ENCODE measurements at regions not wholly inside any gene's neighbourhood (a gene's known extent, or its start where the extent isn't known, plus 50 kb on each side); places are given as distances from the start of the nearest gene placed in this dataset.
A peak's percentile ranks its signal among the peaks of the same experiment; 100 is the strongest.

GRCh38 chr15:69535998-69536397 is 83.4 kb downstream of the RPLP1 start:
- TF ChIP-seq, protein P1, sequence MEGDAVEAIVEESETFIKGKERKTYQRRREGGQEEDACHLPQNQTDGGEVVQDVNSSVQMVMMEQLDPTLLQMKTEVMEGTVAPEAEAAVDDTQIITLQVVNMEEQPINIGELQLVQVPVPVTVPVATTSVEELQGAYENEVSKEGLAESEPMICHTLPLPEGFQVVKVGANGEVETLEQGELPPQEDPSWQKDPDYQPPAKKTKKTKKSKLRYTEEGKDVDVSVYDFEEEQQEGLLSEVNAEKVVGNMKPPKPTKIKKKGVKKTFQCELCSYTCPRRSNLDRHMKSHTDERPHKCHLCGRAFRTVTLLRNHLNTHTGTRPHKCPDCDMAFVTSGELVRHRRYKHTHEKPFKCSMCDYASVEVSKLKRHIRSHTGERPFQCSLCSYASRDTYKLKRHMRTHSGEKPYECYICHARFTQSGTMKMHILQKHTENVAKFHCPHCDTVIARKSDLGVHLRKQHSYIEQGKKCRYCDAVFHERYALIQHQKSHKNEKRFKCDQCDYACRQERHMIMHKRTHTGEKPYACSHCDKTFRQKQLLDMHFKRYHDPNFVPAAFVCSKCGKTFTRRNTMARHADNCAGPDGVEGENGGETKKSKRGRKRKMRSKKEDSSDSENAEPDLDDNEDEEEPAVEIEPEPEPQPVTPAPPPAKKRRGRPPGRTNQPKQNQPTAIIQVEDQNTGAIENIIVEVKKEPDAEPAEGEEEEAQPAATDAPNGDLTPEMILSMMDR (conservative IDR thresholded peaks at IDR 0.05): no peak
- H3K4me3 Mint-ChIP-seq: no peak overlapping the region
- Histone ChIP-seq H3K4me1 (ENCODE audit: control insufficient read depth, insufficient read depth, low read length) (peaks cover 12% of the 10 kb centered on the region), H3K4me3 (ENCODE audit: low read length) (no peak overlapping the region), H3K9ac (ENCODE audit: extremely low read depth, low read length, poor library complexity, severe bottlenecking) (no peak overlapping the region), H3K27ac (ENCODE audit: low read depth, low read length) (no peak overlapping the region), H3K9me3 (ENCODE audit: control insufficient read depth, low read length) (no peaks in the 10 kb centered on the region), H3K27me3 (ENCODE audit: control insufficient read depth, insufficient read depth, low read length, poor library complexity, severe bottlenecking) (peaks cover 87% of the 10 kb centered on the region), H3K36me3 (ENCODE audit: control insufficient read depth, insufficient read depth, low read length) (no peaks in the 10 kb centered on the region)
- H3K27ac Mint-ChIP-seq: no peak overlapping the region
- 80 to 94% methylated on average over 1 to 6 of the region's 6 CpGs for WGBS, 2 experiments (ENCODE audit: insufficient coverage in 1 of 2, insufficient read length in 1 of 2)
- H3K27me3 Mint-ChIP-seq (ENCODE audit: insufficient read depth): peaks cover 79% of the 10 kb centered on the region
- H3K9me3 Mint-ChIP-seq: no peaks in the 10 kb centered on the region
- H3K4me1 Mint-ChIP-seq: peaks cover 27% of the 10 kb centered on the region
- no peaks in the 10 kb centered on the region for H3K36me3 Mint-ChIP-seq (ENCODE audit: low read depth)
- no peak for DNase-seq

- Histone ChIP-seq H3K9me3 (ENCODE audit: control insufficient read depth, low read length) (no peaks in the 10 kb centered on the region), H3K9ac (ENCODE audit: extremely low read depth, low read length, poor library complexity, severe bottlenecking) (no peak overlapping the region), H3K4me3 (ENCODE audit: low read length) (no peak overlapping the region), H3K27ac (ENCODE audit: low read depth, low read length) (no peak overlapping the region), H3K4me1 (ENCODE audit: control insufficient read depth, insufficient read depth, low read length) (peaks cover 6% of the 10 kb centered on the region), H3K27me3 (ENCODE audit: control insufficient read depth, insufficient read depth, low read length, poor library complexity, severe bottlenecking) (peaks cover 87% of the 10 kb centered on the region), H3K36me3 (ENCODE audit: control insufficient read depth, insufficient read depth, low read length) (no peaks in the 10 kb centered on the region)
- TF ChIP-seq, protein P1 (conservative IDR thresholded peaks at IDR 0.05): no peak
- Mint-ChIP-seq H3K4me3 (no peak overlapping the region), H3K27ac (no peak overlapping the region), H3K4me1 (peaks cover 20% of the 10 kb centered on the region), H3K27me3 (ENCODE audit: insufficient read depth) (peaks cover 80% of the 10 kb centered on the region), H3K9me3 (no peaks in the 10 kb centered on the region), H3K36me3 (ENCODE audit: low read depth) (no peaks in the 10 kb centered on the region)
- WGBS, 2 experiments (ENCODE audit: insufficient coverage in 1 of 2, insufficient read length in 1 of 2): 92 to 95% methylated on average over 6 to 7 of the region's 7 CpGs
- peak; percentile 80 for DNase-seq
Measured at GRCh38 chr15:69536726-69537512, 84.3 kb downstream of the RPLP1 start.

DNA sequence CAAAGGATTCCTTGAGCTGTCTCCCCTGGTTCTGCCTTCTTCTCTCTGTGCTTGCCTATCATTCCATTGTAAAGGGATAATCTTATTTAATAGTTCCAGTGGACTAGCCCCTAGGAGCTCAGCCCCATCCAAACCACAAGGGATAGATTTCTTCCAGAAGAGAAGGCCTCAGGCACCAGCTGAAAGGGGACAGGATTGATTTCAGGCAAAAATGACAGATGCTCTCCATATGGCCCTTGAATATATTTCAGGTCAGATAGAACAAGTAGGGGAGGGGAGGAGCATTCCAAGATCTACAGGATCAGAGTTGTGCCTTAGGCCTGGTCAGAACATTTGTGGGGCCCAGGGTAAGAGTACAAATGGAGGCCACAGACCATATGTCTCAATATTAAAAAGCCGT is 85.3 kb downstream of the RPLP1 start:
- H3K27ac ChIP-seq (ENCODE audit: low read depth, low read length): peak overlapping the region; percentile 16
- no peak overlapping the region for H3K27ac Mint-ChIP-seq
- H3K9ac ChIP-seq (ENCODE audit: extremely low read depth, low read length, poor library complexity, severe bottlenecking): no peak overlapping the region
- WGBS, 2 experiments (ENCODE audit: insufficient coverage in 1 of 2, insufficient read length in 1 of 2): 100% methylated on average over 1 of the region's 1 CpG
- no peak for DNase-seq
- H3K36me3 ChIP-seq (ENCODE audit: control insufficient read depth, insufficient read depth, low read length): no peaks in the 10 kb centered on the region
- no peaks in the 10 kb centered on the region for H3K36me3 Mint-ChIP-seq (ENCODE audit: low read depth)
- H3K4me1 ChIP-seq (ENCODE audit: control insufficient read depth, insufficient read depth, low read length): peaks cover 6% of the 10 kb centered on the region
- H3K9me3 Mint-ChIP-seq: no peaks in the 10 kb centered on the region
- TF ChIP-seq, protein P1 (conservative IDR thresholded peaks at IDR 0.05): no peak
- H3K9me3 ChIP-seq (ENCODE audit: control insufficient read depth, low read length): no peaks in the 10 kb centered on the region
- H3K27me3 Mint-ChIP-seq (ENCODE audit: insufficient read depth): peaks cover 80% of the 10 kb centered on the region
- peaks cover 87% of the 10 kb centered on the region for H3K27me3 ChIP-seq (ENCODE audit: control insufficient read depth, insufficient read depth, low read length, poor library complexity, severe bottlenecking)
- H3K4me3 ChIP-seq (ENCODE audit: low read length): no peak overlapping the region
- H3K4me1 Mint-ChIP-seq: peaks cover 18% of the 10 kb centered on the region
- H3K4me3 Mint-ChIP-seq: no peak overlapping the region

Data from endodermal cell (in vitro differentiated cells).